H1 (cell line): ENCODE measurements at regions not wholly inside any gene's neighbourhood (a gene's known extent, or its start where the extent isn't known, plus 50 kb on each side); places are given as distances from the start of the nearest gene placed in this dataset.
A peak's percentile ranks its signal among the peaks of the same experiment; 100 is the strongest.

Source experiments
- CTCF ChIA-PET: fragments of 300-600 bp; sonication (Branson Sonifier 250); formaldehyde crosslinking; loops from one replicate; lab custom pipeline; 2021; ENCODE audit not compliant: partially characterized antibody; lab: Charles Lee
- POLR2A ChIA-PET: fragments of 300-600 bp; sonication (Branson Sonifier 250); formaldehyde crosslinking; loops from one replicate; lab custom pipeline; 2021; ENCODE audit warnings: inconsistent platforms; ENCODE audit not compliant: partially characterized antibody; lab: Charles Lee
- DNase-seq, 2 experiments: peaks; one replicate each; pipeline versions ENCODE4 v3.0.0 to v3.0.0-alpha.2; 2010 to 2022; ENCODE audit warnings: low spot score in 2 of 2, low read depth in 1 of 2, mixed read lengths in 1 of 2
- FAIRE-seq: peaks from 2 replicates; lab custom pipeline; 2011; peaks lifted over from hg19 to GRCh38; lab: Jason Lieb, UNC
- H2AFZ ChIP-seq: 2 replicates; pipeline ENCODE4 v1.8.1; 2012; ENCODE audit warnings: low read length, inconsistent platforms
- H2AK5ac ChIP-seq: 2 replicates; pipeline ENCODE4 v1.6.1; 2013; ENCODE audit warnings: low read depth, low read length
- H2BK120ac ChIP-seq: replicated peaks from 2 replicates; pipeline ENCODE3; 2013; ENCODE audit warnings: low read depth, low read length, inconsistent platforms
- H2BK12ac ChIP-seq: 2 replicates; pipeline ENCODE4 v1.6.1; 2013; ENCODE audit warnings: low read depth, low read length
- H2BK15ac ChIP-seq: 2 replicates; pipeline ENCODE4 v1.6.1; 2013; ENCODE audit warnings: low read length
- H2BK20ac ChIP-seq: 2 replicates; pipeline ENCODE4 v1.6.1; 2013; ENCODE audit warnings: low read length
- H2BK5ac ChIP-seq: 2 replicates; pipeline ENCODE4 v1.6.1; 2013; ENCODE audit warnings: low read depth, low read length
- H3K14ac ChIP-seq: 2 replicates; pipeline ENCODE4 v1.6.1; 2013; ENCODE audit warnings: inconsistent platforms; ENCODE audit not compliant: insufficient read length
- H3K18ac ChIP-seq: 2 replicates; pipeline ENCODE4 v1.6.1; 2013; ENCODE audit warnings: low read length; ENCODE audit errors: extremely low read depth
- H3K23ac ChIP-seq: 2 replicates; pipeline ENCODE4 v1.6.1; 2013; ENCODE audit warnings: inconsistent platforms; ENCODE audit not compliant: insufficient read length
- H3K23me2 ChIP-seq: 2 replicates; pipeline ENCODE4 v1.6.1; 2013; ENCODE audit warnings: low read depth, low read length
- H3K27ac ChIP-seq: 2 replicates; pipeline ENCODE4 v1.6.1; 2011; ENCODE audit warnings: low read depth, low read length, inconsistent platforms
- H3K27me3 ChIP-seq, 4 experiments: replicated peaks in 1 of 4; 1 replicate in 1 of 4; 2 replicates in 3 of 4; pipeline versions ENCODE4 v1.6.1 to v1.8.1; 2011 to 2013; ENCODE audit warnings: low read length in 3 of 4, mild to moderate bottlenecking in 3 of 4, inconsistent platforms in 2 of 4, mixed read lengths in 2 of 4, moderate library complexity in 1 of 4; ENCODE audit not compliant: control insufficient read depth in 3 of 4, insufficient read depth in 3 of 4; ENCODE audit errors: extremely low read depth in 1 of 4
- H3K36me3 ChIP-seq, 4 experiments: 2 replicates each; pipeline versions ENCODE4 v1.6.1 to v1.8.1; 2011 to 2013; ENCODE audit warnings: mild to moderate bottlenecking in 4 of 4, low read length in 3 of 4, moderate library complexity in 2 of 4, control low read depth in 1 of 4, inconsistent platforms in 1 of 4; ENCODE audit not compliant: insufficient read depth in 4 of 4, control insufficient read depth in 2 of 4
- H3K4ac ChIP-seq: replicated peaks from 2 replicates; pipeline ENCODE3; 2013; ENCODE audit warnings: low read length, low read depth, mixed read lengths, inconsistent platforms; ENCODE audit not compliant: insufficient read length
- H3K4me1 ChIP-seq, 4 experiments: replicated peaks in 1 of 4; 1 replicate in 1 of 4; 2 replicates in 3 of 4; pipeline versions ENCODE4 v1.6.1 to v1.8.1; 2011 to 2013; ENCODE audit warnings: low read length in 3 of 4, inconsistent platforms in 2 of 4, mixed read lengths in 1 of 4; ENCODE audit not compliant: insufficient read depth in 4 of 4, control insufficient read depth in 3 of 4
- H3K4me2 ChIP-seq, 2 experiments: 2 replicates each; pipeline versions ENCODE4 v1.6.1 to v1.8.1; 2011 to 2013; ENCODE audit warnings: low read depth in 2 of 2, low read length in 2 of 2, control low read depth in 1 of 2, inconsistent platforms in 1 of 2, mild to moderate bottlenecking in 1 of 2; ENCODE audit not compliant: insufficient read depth in 1 of 2
- H3K4me3 ChIP-seq, 4 experiments: fragments of 200-600, 300-600 bp in 1 of 4; sonication (generic), shearing (Covaris generic), sonication (Bioruptor Twin) in 1 of 4; 2 replicates each; pipeline versions ENCODE4 v1.5.1 to v1.8.1; 2011 to 2016; ENCODE audit warnings: low read length in 4 of 4, low read depth in 3 of 4, control low read depth in 2 of 4, inconsistent platforms in 2 of 4, mild to moderate bottlenecking in 2 of 4, mixed read lengths in 1 of 4, moderate library complexity in 1 of 4; ENCODE audit not compliant: insufficient read depth in 2 of 4; ENCODE audit errors: extremely low read depth in 1 of 4
- H3K56ac ChIP-seq: replicated peaks from 2 replicates; pipeline ENCODE3; 2013; ENCODE audit warnings: low read depth, mild to moderate bottlenecking, mixed read lengths, low read length, inconsistent platforms; ENCODE audit not compliant: insufficient read length
- H3K79me1 ChIP-seq: 2 replicates; pipeline ENCODE4 v1.6.1; 2013; ENCODE audit warnings: low read depth, low read length, control low read depth
- H3K79me2 ChIP-seq, 2 experiments: 2 replicates each; pipeline versions ENCODE4 v1.6.1 to v1.8.1; 2012 to 2013; ENCODE audit warnings: low read length in 2 of 2, mild to moderate bottlenecking in 2 of 2, inconsistent platforms in 1 of 2; ENCODE audit not compliant: insufficient read depth in 2 of 2, control insufficient read depth in 1 of 2
- H3K9ac ChIP-seq, 4 experiments: replicated peaks in 1 of 4; 1 replicate in 1 of 4; 2 replicates in 3 of 4; pipeline versions ENCODE4 v1.6.1 to v1.8.1; 2011 to 2013; ENCODE audit warnings: low read depth in 3 of 4, low read length in 3 of 4, control low read depth in 2 of 4, mild to moderate bottlenecking in 2 of 4, moderate library complexity in 2 of 4, inconsistent platforms in 1 of 4; ENCODE audit errors: extremely low read depth in 1 of 4
- H3K9me3 ChIP-seq, 2 experiments: 2 replicates each; pipeline versions ENCODE4 v1.6.1 to v1.8.1; 2012 to 2013; ENCODE audit warnings: mild to moderate bottlenecking in 2 of 2, moderate library complexity in 2 of 2, control low read depth in 1 of 2, inconsistent platforms in 1 of 2, low read depth in 1 of 2, low read length in 1 of 2, mixed read lengths in 1 of 2; ENCODE audit not compliant: insufficient read depth in 2 of 2
- H4K20me1 ChIP-seq, 2 experiments: replicated peaks in 1 of 2; 2 replicates each; pipeline versions ENCODE3 to v1.8.1; 2011 to 2013; ENCODE audit warnings: inconsistent platforms in 2 of 2, low read length in 2 of 2, mild to moderate bottlenecking in 1 of 2; ENCODE audit not compliant: insufficient read depth in 2 of 2, control insufficient read depth in 1 of 2
- H4K5ac ChIP-seq: 2 replicates; pipeline ENCODE4 v1.6.1; 2013; ENCODE audit warnings: low read length, low read depth, mixed read lengths, inconsistent platforms; ENCODE audit not compliant: insufficient read length
- H4K8ac ChIP-seq: 2 replicates; pipeline ENCODE4 v1.8.0; 2013; ENCODE audit warnings: mild to moderate bottlenecking, moderate library complexity, low read length, inconsistent platforms; ENCODE audit not compliant: insufficient read depth; ENCODE audit errors: extremely low read depth
- H4K91ac ChIP-seq: replicated peaks from 2 replicates; pipeline ENCODE3; 2013; ENCODE audit warnings: low read length, mixed read lengths, inconsistent platforms; ENCODE audit not compliant: insufficient read length
- CBX8 ChIP-seq: fragments of 300-800, 300-1000 bp; sonication (generic); IDR thresholded peaks from 2 replicates; pipeline ENCODE4 v1.7.1; 2016; ENCODE audit warnings: low read depth, low read length, borderline replicate concordance
- CHD2 ChIP-seq: IDR thresholded peaks from 2 replicates; pipeline ENCODE4 v1.6.1; 2012; ENCODE audit warnings: low read length, improper control_type of control experiment
- E2F6 ChIP-seq: IDR thresholded peaks from 2 replicates; pipeline ENCODE4 v1.6.1; 2012; ENCODE audit warnings: inconsistent platforms
- EP300 ChIP-seq, 2 experiments: IDR thresholded peaks; 1 replicate in 1 of 2; 2 replicates in 1 of 2; pipeline ENCODE4 v1.6.1; 2011 to 2012; ENCODE audit warnings: low read depth in 2 of 2, low read length in 2 of 2, mild to moderate bottlenecking in 2 of 2, borderline replicate concordance in 1 of 2, inconsistent platforms in 1 of 2, moderate library complexity in 1 of 2
- FOSL1 ChIP-seq: IDR thresholded peaks from 2 replicates; pipeline ENCODE4 v1.6.1; 2011; ENCODE audit warnings: mild to moderate bottlenecking, low read depth, low read length, moderate library complexity; ENCODE audit not compliant: insufficient read depth
- GABPA ChIP-seq: IDR thresholded peaks from 2 replicates; pipeline ENCODE4 v1.6.1; 2011; ENCODE audit warnings: mild to moderate bottlenecking, low read length, moderate library complexity, borderline replicate concordance; ENCODE audit not compliant: insufficient read depth
- GTF2F1 ChIP-seq: IDR thresholded peaks from 2 replicates; pipeline ENCODE4 v1.6.1; 2012; ENCODE audit warnings: low read depth, low read length, improper control_type of control experiment, borderline replicate concordance
- KDM5A ChIP-seq: fragments of 200-600 bp; IDR thresholded peaks from 2 replicates; pipeline ENCODE4 v1.7.1; 2012; ENCODE audit warnings: mild to moderate bottlenecking, low read length, inconsistent platforms, mixed read lengths
- NANOG ChIP-seq: IDR thresholded peaks from 2 replicates; pipeline ENCODE4 v1.6.1; 2011; ENCODE audit warnings: low read length, low read depth, mild to moderate bottlenecking, inconsistent platforms; ENCODE audit not compliant: insufficient read depth, poor library complexity, severe bottlenecking
- POU5F1 ChIP-seq: IDR thresholded peaks from 2 replicates; pipeline ENCODE4 v1.6.1; 2011; ENCODE audit warnings: low read depth, mild to moderate bottlenecking, low read length, moderate library complexity
- RFX5 ChIP-seq: IDR thresholded peaks from 2 replicates; pipeline ENCODE4 v1.6.1; 2011; ENCODE audit warnings: low read depth, low read length, improper control_type of control experiment, borderline replicate concordance
- SUZ12 ChIP-seq: fragments of 200-600 bp; sonication (generic); IDR thresholded peaks from 2 replicates; pipeline ENCODE4 v1.6.1; 2012; ENCODE audit warnings: mild to moderate bottlenecking, inconsistent platforms, low read length, moderate library complexity, mixed read lengths
- YY1 ChIP-seq: IDR thresholded peaks from 2 replicates; pipeline ENCODE4 v1.6.1; 2011; ENCODE audit warnings: low read depth, mild to moderate bottlenecking, low read length
- ZNF274 ChIP-seq: IDR thresholded peaks from 2 replicates; pipeline ENCODE4 v1.7.0; 2012; ENCODE audit warnings: low read length, borderline replicate concordance; ENCODE audit errors: extremely low read depth
- WGBS, 2 experiments: shearing (Covaris generic) in 1 of 2; methylation state at CpG; one replicate each; pipeline versions ENCODE4 v1.1.6 to v1.1.7; 2013 to 2015; ENCODE audit warnings: low lambda C conversion rate in 2 of 2, mixed read lengths in 2 of 2, inconsistent platforms in 1 of 2, low coverage in 1 of 2, missing lambda C conversion rate in 1 of 2; ENCODE audit not compliant: insufficient replicate concordance in 2 of 2, insufficient coverage in 1 of 2, insufficient read length in 1 of 2; ENCODE audit errors: extremely low coverage in 1 of 2, missing lambda C conversion rate in 1 of 2; 5-methylcytosine and 5-hydroxymethylcytosine counted together

GRCh38 chr9:95738438-95738837 lies 137.1 kb upstream of the ERCC6L2 start:
- no peaks in the 10 kb centered on the region for H3K9me3 ChIP-seq
- no peak overlapping the region for H3K27ac ChIP-seq
- no peak overlapping the region for H2BK120ac ChIP-seq
- H3K4me1 ChIP-seq: peaks cover 0 to 3% (median 0%) of the 10 kb centered on the region in 4 experiments; a peak in 2 of 7 replicates
- no peak overlapping the region for H2BK20ac ChIP-seq
- H3K23me2 ChIP-seq: no peaks in the 10 kb centered on the region
- FAIRE-seq (no peak), DNase-seq (no peak)
- no peaks in the 10 kb centered on the region for H3K36me3 ChIP-seq
- H3K56ac ChIP-seq: no peak overlapping the region
- no peak overlapping the region for H3K9ac ChIP-seq
- H4K5ac ChIP-seq: no peak overlapping the region
- 95% methylated on average over 10 of the region's 10 CpGs; no CpG with 5 or more reads in 1 of the 2 experiments for WGBS, 2 experiments
- no peak overlapping the region for H3K23ac ChIP-seq
- H2BK15ac ChIP-seq: peak overlapping the region; percentile 48; the same call in 1 of the 2 replicates
- no peaks in the 10 kb centered on the region for H3K79me1 ChIP-seq
- H2AK5ac ChIP-seq: no peak overlapping the region
- no peak overlapping the region for H3K4me2 ChIP-seq
- H4K8ac ChIP-seq: peak overlapping the region; percentile 18; the same call in 1 of the 2 replicates
- H2BK5ac ChIP-seq: no peak overlapping the region
- H3K18ac ChIP-seq: no peak overlapping the region
- H2AFZ ChIP-seq: no peak overlapping the region
- H4K20me1 ChIP-seq: no peaks in the 10 kb centered on the region
- no peak overlapping the region for H3K14ac ChIP-seq
- no peak overlapping the region for H2BK12ac ChIP-seq
- H3K27me3 ChIP-seq: no peaks in the 10 kb centered on the region
- no peak overlapping the region for H3K4me3 ChIP-seq
- CTCF ChIA-PET: interaction anchor here (0.8 kb wide), 1 partner anchor 89 kb away, joined by 3 read pairs; no protein-coding TSS in a partner anchor
- no peaks in the 10 kb centered on the region for H3K79me2 ChIP-seq
- POLR2A ChIA-PET: no interaction called here
- no peak overlapping the region for H3K4ac ChIP-seq
- H4K91ac ChIP-seq: no peak overlapping the region
- no peak for TF ChIP-seq FOSL1
- no peak for TF ChIP-seq GABPA
- TF ChIP-seq ZNF274: no peak
- no peak for TF ChIP-seq CBX8
- no peak for TF ChIP-seq E2F6
- TF ChIP-seq YY1: no peak
- TF ChIP-seq GTF2F1: no peak
- TF ChIP-seq CHD2: no peak
- no peak for TF ChIP-seq EP300 (IDR thresholded peaks at IDR 0.05; ENCODE audit: borderline replicate concordance in 1 of 2, low read depth in 2 of 2, low read length in 2 of 2)
- TF ChIP-seq KDM5A: no peak
- TF ChIP-seq SUZ12: no peak
- no peak for TF ChIP-seq RFX5
- TF ChIP-seq POU5F1: no peak
- no peak for TF ChIP-seq NANOG
